SK-N-SH treated with all-trans-retinoic acid at 6 μM for 48 hours (cell line): ENCODE measurements at regions not wholly inside any gene's neighbourhood (a gene's known extent, or its start where the extent isn't known, plus 50 kb on each side); places are given as distances from the start of the nearest gene placed in this dataset.

Source experiments
- CSDC2 ChIP-seq: fragments of 250-450 bp; sonication (Bioruptor Pico); IDR thresholded peaks from 2 replicates; pipeline ENCODE4 v1.5.0; 2020; ENCODE audit warnings: mild to moderate bottlenecking, moderate library complexity
- ESRRG ChIP-seq: fragments of 250-450 bp; sonication (Bioruptor Pico); IDR thresholded peaks from 2 replicates; pipeline ENCODE4 v1.6.1; 2021; ENCODE audit warnings: mild to moderate bottlenecking
- GLIS3 ChIP-seq: fragments of 250-450 bp; sonication (Bioruptor Pico); IDR thresholded peaks from 2 replicates; pipeline ENCODE4 v1.5.0; 2020; ENCODE audit warnings: mild to moderate bottlenecking, moderate library complexity
- OSR1 ChIP-seq: fragments of 250-450 bp; sonication (Bioruptor Pico); IDR thresholded peaks from 2 replicates; pipeline ENCODE4 v1.8.0; 2022; ENCODE audit warnings: moderate library complexity, mild to moderate bottlenecking, inconsistent platforms
- PPARA ChIP-seq: fragments of 250-450 bp; sonication (Bioruptor Pico); IDR thresholded peaks from 2 replicates; pipeline ENCODE4 v1.5.0; 2020; ENCODE audit warnings: mild to moderate bottlenecking, borderline replicate concordance
- TOX ChIP-seq: fragments of 250-450 bp; sonication (Bioruptor Pico); IDR thresholded peaks from 2 replicates; pipeline ENCODE4 v1.8.0; 2021; ENCODE audit warnings: mild to moderate bottlenecking, moderate library complexity, borderline replicate concordance
- ZFP3 ChIP-seq: fragments of 250-450 bp; sonication (Bioruptor Pico); IDR thresholded peaks from 2 replicates; pipeline ENCODE4 v1.5.0; 2020; ENCODE audit warnings: mild to moderate bottlenecking, moderate library complexity
- ZNF70 ChIP-seq: fragments of 450-650 bp; formaldehyde crosslinking; IDR thresholded peaks from 2 replicates; pipeline ENCODE4 v1.5.0; 2020; ENCODE audit warnings: mild to moderate bottlenecking, moderate library complexity
- ZNF8 ChIP-seq: fragments of 450-650 bp; formaldehyde crosslinking; IDR thresholded peaks from 2 replicates; pipeline ENCODE4 v1.5.0; 2020; ENCODE audit warnings: mild to moderate bottlenecking, moderate library complexity
- TF ChIP-seq, protein P1 (sequence below): fragments of 250-450 bp; sonication (Bioruptor Pico); IDR thresholded peaks from 2 replicates; pipeline ENCODE4 v1.8.0; 2020; ENCODE audit warnings: mild to moderate bottlenecking, moderate library complexity, borderline replicate concordance
- TF ChIP-seq, protein P2 (sequence below): fragments of 250-450 bp; sonication (Bioruptor Pico); IDR thresholded peaks from 2 replicates; pipeline ENCODE4 v1.5.1; 2020; ENCODE audit warnings: low read depth, mild to moderate bottlenecking, moderate library complexity

DNA sequence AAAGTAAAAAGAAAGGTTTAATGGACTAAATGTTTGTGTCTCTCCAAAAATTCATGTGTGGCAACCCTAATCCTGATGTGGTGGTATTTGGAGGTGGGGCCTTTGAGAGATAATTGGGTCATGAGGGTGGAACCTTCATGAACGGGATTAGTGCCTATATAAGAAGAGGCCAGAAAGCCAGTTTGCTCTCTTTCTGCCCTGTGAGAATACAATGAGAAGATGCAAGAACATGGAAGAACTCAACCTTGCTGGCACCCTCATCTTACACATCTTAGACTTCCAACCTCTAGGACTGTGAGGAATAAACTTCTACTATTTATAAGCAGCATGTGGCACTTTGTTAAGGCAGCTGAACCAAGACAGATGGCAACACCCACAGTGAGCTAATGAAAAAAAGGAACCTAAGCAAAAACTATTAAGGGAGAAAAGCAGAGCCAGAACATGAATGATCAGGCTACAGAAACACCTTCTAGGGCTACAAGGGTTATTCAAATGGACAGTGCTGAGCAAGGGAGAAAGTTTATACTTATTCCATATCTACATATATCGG, 159.5 kb downstream of the PLK2 start:
- no peak for TF ChIP-seq PPARA
- TF ChIP-seq, protein P1, sequence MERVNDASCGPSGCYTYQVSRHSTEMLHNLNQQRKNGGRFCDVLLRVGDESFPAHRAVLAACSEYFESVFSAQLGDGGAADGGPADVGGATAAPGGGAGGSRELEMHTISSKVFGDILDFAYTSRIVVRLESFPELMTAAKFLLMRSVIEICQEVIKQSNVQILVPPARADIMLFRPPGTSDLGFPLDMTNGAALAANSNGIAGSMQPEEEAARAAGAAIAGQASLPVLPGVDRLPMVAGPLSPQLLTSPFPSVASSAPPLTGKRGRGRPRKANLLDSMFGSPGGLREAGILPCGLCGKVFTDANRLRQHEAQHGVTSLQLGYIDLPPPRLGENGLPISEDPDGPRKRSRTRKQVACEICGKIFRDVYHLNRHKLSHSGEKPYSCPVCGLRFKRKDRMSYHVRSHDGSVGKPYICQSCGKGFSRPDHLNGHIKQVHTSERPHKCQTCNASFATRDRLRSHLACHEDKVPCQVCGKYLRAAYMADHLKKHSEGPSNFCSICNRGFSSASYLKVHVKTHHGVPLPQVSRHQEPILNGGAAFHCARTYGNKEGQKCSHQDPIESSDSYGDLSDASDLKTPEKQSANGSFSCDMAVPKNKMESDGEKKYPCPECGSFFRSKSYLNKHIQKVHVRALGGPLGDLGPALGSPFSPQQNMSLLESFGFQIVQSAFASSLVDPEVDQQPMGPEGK (CRISPR knock-in tag), result no peak
- TF ChIP-seq, protein P2, sequence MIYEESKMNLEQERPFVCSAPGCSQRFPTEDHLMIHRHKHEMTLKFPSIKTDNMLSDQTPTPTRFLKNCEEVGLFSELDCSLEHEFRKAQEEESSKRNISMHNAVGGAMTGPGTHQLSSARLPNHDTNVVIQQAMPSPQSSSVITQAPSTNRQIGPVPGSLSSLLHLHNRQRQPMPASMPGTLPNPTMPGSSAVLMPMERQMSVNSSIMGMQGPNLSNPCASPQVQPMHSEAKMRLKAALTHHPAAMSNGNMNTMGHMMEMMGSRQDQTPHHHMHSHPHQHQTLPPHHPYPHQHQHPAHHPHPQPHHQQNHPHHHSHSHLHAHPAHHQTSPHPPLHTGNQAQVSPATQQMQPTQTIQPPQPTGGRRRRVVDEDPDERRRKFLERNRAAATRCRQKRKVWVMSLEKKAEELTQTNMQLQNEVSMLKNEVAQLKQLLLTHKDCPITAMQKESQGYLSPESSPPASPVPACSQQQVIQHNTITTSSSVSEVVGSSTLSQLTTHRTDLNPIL, result no peak
- no peak for TF ChIP-seq OSR1 (CRISPR knock-in tag)
- TF ChIP-seq CSDC2 (CRISPR knock-in tag), result no peak
- TF ChIP-seq GLIS3, result no peak
- TF ChIP-seq ZFP3 (CRISPR knock-in tag), result no peak
- TF ChIP-seq ZNF8, result no peak
- TF ChIP-seq ZNF70 (CRISPR knock-in tag), result no peak
- no peak for TF ChIP-seq TOX
- no peak for TF ChIP-seq ESRRG
